B cell (primary cell): ENCODE measurements at regions not wholly inside any gene's neighbourhood (a gene's known extent, or its start where the extent isn't known, plus 50 kb on each side); places are given as distances from the start of the nearest gene placed in this dataset.

Experiments used
- ATAC-seq: fragments of 200-7000 bp; cut with Tn5 transposase; one replicate; pipeline ENCODE4 v1.10.0; 2021; ENCODE audit warnings: low read depth, mild to moderate bottlenecking, moderate number of reproducible peaks, moderate library complexity
- CTCF ChIA-PET: fragments of 350-600 bp; sonication (Branson Sonifier 250); formaldehyde crosslinking; loops from one replicate; lab custom pipeline; 2021; ENCODE audit warnings: antibody characterized with exemption, inconsistent platforms; lab: Charles Lee
- POLR2A ChIA-PET: fragments of 350-600 bp; sonication (Branson Sonifier 250); formaldehyde crosslinking; loops from one replicate; lab custom pipeline; 2021; ENCODE audit warnings: antibody characterized with exemption; lab: Charles Lee
- DNase-seq: peaks from one replicate; pipeline ENCODE4 v3.0.0; 2013
- H2AFZ ChIP-seq: 2 replicates; pipeline ENCODE4 v1.6.1; 2012; ENCODE audit warnings: mild to moderate bottlenecking, low read depth, low read length; ENCODE audit not compliant: insufficient read depth, poor library complexity, severe bottlenecking
- H3K27ac ChIP-seq, 2 donors: 1 replicate in 1 of 2; 2 replicates in 1 of 2; pipeline ENCODE4 v1.5.1; 2012 to 2013; ENCODE audit warnings: low read length in 2 of 2, mild to moderate bottlenecking in 2 of 2, moderate library complexity in 1 of 2
- H3K27me3 ChIP-seq, 4 experiments: fragments of 200-600 bp in 1 of 4; sonication (generic) in 1 of 4; replicated peaks in 1 of 4; 1 replicate in 2 of 4; 2 replicates in 2 of 4; pipeline versions ENCODE4 v1.6.1 to v1.7.0; 2013 to 2016; ENCODE audit warnings: low read length in 3 of 4, mild to moderate bottlenecking in 2 of 4, mixed read lengths in 1 of 4, moderate library complexity in 1 of 4; ENCODE audit not compliant: insufficient read depth in 4 of 4, control insufficient read depth in 3 of 4; ENCODE audit errors: control extremely low read depth in 1 of 4
- H3K36me3 ChIP-seq, 2 experiments: replicated peaks in 1 of 2; 1 replicate in 1 of 2; 2 replicates in 1 of 2; pipeline versions ENCODE4 v1.6.1 to v1.7.1; 2013; ENCODE audit warnings: low read length in 1 of 2; ENCODE audit not compliant: insufficient read depth in 2 of 2, control insufficient read depth in 1 of 2; ENCODE audit errors: control extremely low read depth in 1 of 2, extremely low read depth in 1 of 2
- H3K4me1 ChIP-seq, 2 donors: fragments of 200-600 bp in 1 of 2; sonication (generic) in 1 of 2; 1 replicate in 1 of 2; 2 replicates in 1 of 2; pipeline versions ENCODE4 v1.5.1 to v1.6.1; 2013 to 2017; ENCODE audit warnings: low read length in 2 of 2; ENCODE audit not compliant: control insufficient read depth in 2 of 2, insufficient read depth in 2 of 2
- H3K4me2 ChIP-seq: replicated peaks from 2 replicates; pipeline ENCODE3; 2012; ENCODE audit warnings: mild to moderate bottlenecking, low read depth, low read length; ENCODE audit not compliant: poor library complexity, severe bottlenecking
- H3K4me3 ChIP-seq, 5 experiments: fragments of 200-600 bp in 1 of 5; sonication (generic) in 1 of 5; 1 replicate in 3 of 5; 2 replicates in 2 of 5; pipeline versions ENCODE4 v1.5.1 to v1.7.0; 2011 to 2016; ENCODE audit warnings: low read length in 4 of 5, mild to moderate bottlenecking in 4 of 5, low read depth in 2 of 5, control low read depth in 1 of 5, moderate library complexity in 1 of 5; ENCODE audit not compliant: insufficient read depth in 1 of 5; ENCODE audit errors: control extremely low read depth in 1 of 5, extremely low read depth in 1 of 5
- H3K79me2 ChIP-seq: fragments of 200-600 bp; sonication (generic); one replicate; pipeline ENCODE4 v1.6.0; 2016; ENCODE audit warnings: low read length; ENCODE audit not compliant: control insufficient read depth, insufficient read depth
- H3K9ac ChIP-seq: fragments of 200-600 bp; sonication (generic); 2 replicates; pipeline ENCODE4 v1.6.1; 2017; ENCODE audit warnings: mild to moderate bottlenecking, low read length, moderate library complexity
- H3K9me3 ChIP-seq, 3 donors: one replicate each; pipeline versions ENCODE4 v1.6.1 to v1.7.1; 2013; ENCODE audit warnings: low read length in 2 of 3; ENCODE audit not compliant: control insufficient read depth in 2 of 3, insufficient read depth in 1 of 3; ENCODE audit errors: control extremely low read depth in 1 of 3
- H4K20me1 ChIP-seq: 2 replicates; pipeline ENCODE4 v1.6.0; 2012; ENCODE audit warnings: mild to moderate bottlenecking, low read length; ENCODE audit not compliant: insufficient read depth, control insufficient read depth, poor library complexity, severe bottlenecking
- H3K27ac Mint-ChIP-seq: one replicate; pipeline ENCODE4 v1.8.0; 2021; ENCODE audit warnings: mixed read lengths
- H3K27me3 Mint-ChIP-seq: one replicate; pipeline ENCODE4 v1.8.0; 2021; ENCODE audit warnings: mixed read lengths
- H3K4me1 Mint-ChIP-seq: one replicate; pipeline ENCODE4 v1.8.0; 2021; ENCODE audit warnings: mixed read lengths
- H3K4me3 Mint-ChIP-seq: one replicate; pipeline ENCODE4 v1.8.0; 2021; ENCODE audit warnings: mixed read lengths
- H3K9me3 Mint-ChIP-seq: one replicate; pipeline ENCODE4 v1.8.0; 2022; ENCODE audit warnings: mixed read lengths; ENCODE audit not compliant: insufficient read depth
- CTCF ChIP-seq: fragments of 200-600 bp; IDR thresholded peaks from one replicate; pipeline ENCODE4 v1.8.0; 2022; ENCODE audit warnings: antibody characterized with exemption, mild to moderate bottlenecking
- EZH2 ChIP-seq: IDR thresholded peaks from 2 replicates; pipeline ENCODE4 v1.6.1; 2012; ENCODE audit warnings: borderline replicate concordance, low read depth, mild to moderate bottlenecking, moderate library complexity, low read length; ENCODE audit not compliant: insufficient read depth, poor library complexity, severe bottlenecking
- WGBS: methylation state at CpG from one replicate; pipeline ENCODE4 v1.1.5; 2013; ENCODE audit warnings: missing lambda C conversion rate; ENCODE audit not compliant: insufficient coverage; 5-methylcytosine and 5-hydroxymethylcytosine counted together
- intact Hi-C: fragments of 100-400 bp; cut with micrococcal nuclease; formaldehyde crosslinking; loops from one replicate; pipeline ENCODE4 v1.10.0; 2022

- no peaks in the 10 kb centered on the region for H3K79me2 ChIP-seq
- H3K4me1 ChIP-seq, result no peaks in the 10 kb centered on the region
- H3K4me1 Mint-ChIP-seq, result no peaks in the 10 kb centered on the region
- H3K4me2 ChIP-seq, result no peak overlapping the region
- ATAC-seq (no peak), DNase-seq (no peak)
- H3K27me3 ChIP-seq, result peaks cover 0 to 5% (median 0%) of the 10 kb centered on the region in 4 experiments
- no peaks in the 10 kb centered on the region for H3K9me3 Mint-ChIP-seq
- no peak overlapping the region for H3K9ac ChIP-seq
- TF ChIP-seq EZH2 (no peak), CTCF (no peak)
- H4K20me1 ChIP-seq, result no peaks in the 10 kb centered on the region
- WGBS, result 86% methylated on average over 5 of the region's 6 CpGs
- H3K4me3 Mint-ChIP-seq, result no peak overlapping the region
- no peak overlapping the region for H3K4me3 ChIP-seq
- H3K9me3 ChIP-seq, result no peaks in the 10 kb centered on the region
- no peak overlapping the region for H2AFZ ChIP-seq
- no peak overlapping the region for H3K27ac ChIP-seq
- POLR2A ChIA-PET, result no interaction called here
- peaks cover 13% of the 10 kb centered on the region for H3K27me3 Mint-ChIP-seq
- intact Hi-C loops, result no loop called here
- CTCF ChIA-PET, result interaction anchor here (1.6 kb wide), 1 partner anchor 94 kb away, joined by 4 read pairs; no protein-coding TSS in a partner anchor
- H3K36me3 ChIP-seq, result no peaks in the 10 kb centered on the region
- no peak overlapping the region for H3K27ac Mint-ChIP-seq
Observed at GRCh38 chr12:67535176-67535575, 113.4 kb upstream of the DYRK2 start.

- H2AFZ ChIP-seq, result no peak overlapping the region
- intact Hi-C loops, result no loop called here
- no peak for ATAC-seq
- Mint-ChIP-seq H3K4me3 (no peak overlapping the region), H3K27ac (no peak overlapping the region), H3K4me1 (no peaks in the 10 kb centered on the region), H3K27me3 (peaks cover 13% of the 10 kb centered on the region), H3K9me3 (no peaks in the 10 kb centered on the region)
- H3K4me2 ChIP-seq, result no peak overlapping the region
- POLR2A ChIA-PET, result no interaction called here
- H3K27ac ChIP-seq, result no peak overlapping the region
- no peaks in the 10 kb centered on the region for H3K79me2 ChIP-seq
- no peak for DNase-seq
- CTCF ChIA-PET, result interaction anchor here (1.6 kb wide), 1 partner anchor 95 kb away, joined by 4 read pairs; no protein-coding TSS in a partner anchor
- H3K4me3 ChIP-seq, result no peak overlapping the region
- no peaks in the 10 kb centered on the region for H4K20me1 ChIP-seq
- H3K27me3 ChIP-seq, result peaks cover 0 to 2% (median 0%) of the 10 kb centered on the region in 4 experiments
- H3K9ac ChIP-seq, result no peak overlapping the region
- H3K9me3 ChIP-seq, result no peaks in the 10 kb centered on the region
- H3K4me1 ChIP-seq, result no peaks in the 10 kb centered on the region
- TF ChIP-seq EZH2, result no peak
- TF ChIP-seq CTCF, result no peak
- no peaks in the 10 kb centered on the region for H3K36me3 ChIP-seq
- WGBS, result 68% methylated on average over 4 of the region's 5 CpGs
Observed at GRCh38 chr12:67535971-67536370, 112.6 kb upstream of the DYRK2 start.
